NCI-H128 (cell line): ENCODE measurements at regions not wholly inside any gene's neighbourhood (a gene's known extent, or its start where the extent isn't known, plus 50 kb on each side); places are given as distances from the start of the nearest gene placed in this dataset.

Experiments
- DNase-seq: peaks from one replicate; lab custom pipeline; 2025; ENCODE audit not compliant: unreplicated experiment; lab: John Stamatoyannopoulos, UW

DNA sequence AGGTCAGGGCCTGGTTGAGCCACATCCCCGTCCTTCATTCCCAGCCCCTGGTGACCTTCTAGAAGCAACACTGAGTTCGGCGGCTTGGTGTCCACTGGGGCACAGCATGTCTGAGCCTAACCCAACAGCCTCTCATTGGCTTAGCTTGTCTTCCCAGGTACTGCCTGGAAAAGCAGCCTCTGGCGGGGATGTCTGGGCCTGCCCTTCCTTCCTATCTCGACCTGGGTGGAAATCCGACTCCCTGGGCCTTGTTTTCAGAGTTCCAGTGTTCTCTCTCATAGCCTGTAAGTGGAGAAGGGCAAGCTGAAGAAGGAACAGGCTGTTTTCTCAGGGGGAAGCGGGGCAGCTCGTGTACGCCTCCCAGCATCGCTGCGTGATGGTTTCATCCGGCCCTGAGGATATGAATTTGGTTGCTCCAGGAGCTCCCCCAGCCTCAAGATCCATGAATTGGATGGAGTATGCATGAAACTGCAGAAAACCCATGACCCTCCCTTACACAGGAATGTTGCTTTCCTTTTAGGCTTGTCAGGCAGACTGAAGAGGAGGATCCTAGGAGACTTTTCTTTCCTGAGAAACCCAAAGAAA is 116.5 kb upstream of the IRF2BP2 start:
- DNase-seq, result peak; percentile 89

DNA sequence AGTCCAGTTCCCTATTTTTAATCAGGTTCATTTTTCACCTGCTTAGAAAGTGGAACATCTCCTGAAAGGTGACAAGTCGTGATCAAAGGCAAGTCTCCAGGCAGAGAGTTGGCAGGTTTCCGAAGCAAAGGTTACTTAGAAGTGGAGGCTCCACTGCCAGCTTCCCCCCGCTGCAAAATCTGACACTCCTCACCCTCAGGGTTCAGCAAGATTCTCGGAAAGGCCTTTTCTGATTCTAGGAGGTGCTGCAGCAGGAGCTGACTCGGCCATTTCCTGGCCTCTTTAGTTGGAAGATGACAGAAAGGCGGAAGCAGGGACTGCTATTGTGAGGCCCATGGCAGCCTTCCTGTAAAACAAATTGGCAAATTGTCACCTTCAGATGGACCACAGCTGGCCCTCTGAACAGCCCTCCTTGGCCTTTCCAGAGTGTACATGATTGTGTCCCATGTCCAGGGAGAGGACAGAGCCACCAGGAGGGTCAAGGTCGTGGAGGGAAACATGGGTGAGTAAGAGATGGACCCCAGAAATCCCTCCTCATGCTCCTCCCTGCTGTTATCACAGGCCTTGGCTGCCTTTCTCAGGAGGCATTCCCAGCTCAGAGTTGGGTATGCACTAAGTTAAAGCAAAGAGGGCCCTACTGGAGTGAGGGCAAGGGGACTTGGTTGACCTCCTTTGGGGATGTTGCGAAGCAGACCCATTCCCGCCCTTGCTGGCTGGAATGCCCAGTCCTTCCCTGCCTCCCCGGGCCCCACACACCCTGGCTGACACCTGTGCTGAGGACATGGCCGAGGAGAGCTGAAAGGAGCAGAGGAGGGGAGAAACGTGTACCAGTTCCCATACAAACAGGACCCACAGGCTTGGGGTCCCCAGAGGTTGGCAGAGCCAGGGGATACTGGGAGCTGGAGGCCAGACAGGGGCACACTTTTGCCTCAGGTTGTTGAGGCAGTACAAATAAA is 115.5 kb upstream of the IRF2BP2 start:
- no peak for DNase-seq

DNA sequence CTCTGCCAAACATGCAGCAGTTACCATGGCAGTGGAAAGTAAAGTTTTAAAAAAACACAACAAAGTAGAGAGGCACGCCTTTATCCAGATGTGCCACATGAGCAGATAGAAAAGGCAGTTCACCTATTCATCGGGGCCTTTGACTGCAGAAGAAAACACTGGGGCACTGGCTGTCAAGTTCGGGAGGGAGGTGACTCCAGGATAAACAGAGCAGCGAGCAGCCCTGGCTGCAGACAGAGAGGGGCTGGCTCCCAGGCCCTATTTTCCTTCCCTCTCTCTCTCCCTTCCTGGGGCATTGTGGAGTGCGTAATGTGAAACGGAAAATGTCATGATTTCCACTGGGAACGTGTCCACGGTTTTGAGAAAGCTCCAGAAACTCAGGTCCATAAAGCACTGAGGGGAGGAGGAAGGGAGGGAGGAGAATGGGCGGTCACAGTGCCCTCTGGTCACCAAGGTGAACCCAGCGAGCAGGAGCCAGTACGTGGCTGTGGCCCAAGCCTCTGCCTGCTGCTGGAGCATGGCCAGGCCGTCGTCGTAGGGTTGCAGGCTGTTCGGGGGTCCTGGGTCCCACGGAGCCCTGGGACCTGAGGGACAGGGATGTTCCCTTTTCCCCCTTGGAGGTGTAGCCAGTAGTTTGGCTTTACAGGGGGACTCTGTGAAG is 114.7 kb upstream of the IRF2BP2 start:
- no peak for DNase-seq

DNA sequence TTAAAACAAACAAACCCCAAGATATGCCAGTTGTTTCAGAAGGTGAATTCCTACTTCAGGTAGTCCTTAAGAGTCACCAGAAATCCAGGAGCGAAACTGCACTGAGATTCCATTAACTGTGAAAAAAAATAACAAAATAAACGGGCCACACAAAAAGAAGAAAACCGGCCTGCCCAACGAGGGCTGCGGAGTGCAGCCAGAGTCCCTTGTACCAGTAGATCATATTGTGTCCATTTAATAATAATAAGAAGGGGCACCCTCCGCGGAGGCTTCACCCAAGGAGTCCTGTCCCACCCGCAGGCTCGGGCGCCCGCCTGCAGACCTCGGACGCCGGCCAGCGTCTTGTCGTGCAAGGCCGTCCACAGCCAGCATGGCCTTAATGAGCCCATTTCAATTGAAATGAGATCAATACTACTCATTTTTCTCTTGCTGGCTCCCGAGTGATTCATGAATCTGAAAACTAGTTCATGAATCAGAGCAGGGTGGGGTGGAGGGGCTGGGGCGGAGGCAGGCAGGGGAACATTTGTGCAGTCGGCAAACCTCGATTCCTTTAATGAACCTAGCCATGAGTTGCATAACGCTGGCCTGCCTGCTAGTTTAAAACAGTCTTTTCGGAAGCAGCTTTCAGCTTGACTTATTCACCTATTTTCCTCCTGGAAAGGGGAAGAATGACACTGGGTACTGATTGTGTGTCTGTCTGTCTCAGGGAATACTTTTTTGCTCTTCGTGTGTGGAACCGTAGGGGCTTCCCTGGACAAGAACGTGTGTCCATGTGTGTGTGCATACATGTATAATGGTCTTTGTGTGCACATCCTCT is 113.1 kb upstream of the IRF2BP2 start:
- DNase-seq, result no peak

DNA sequence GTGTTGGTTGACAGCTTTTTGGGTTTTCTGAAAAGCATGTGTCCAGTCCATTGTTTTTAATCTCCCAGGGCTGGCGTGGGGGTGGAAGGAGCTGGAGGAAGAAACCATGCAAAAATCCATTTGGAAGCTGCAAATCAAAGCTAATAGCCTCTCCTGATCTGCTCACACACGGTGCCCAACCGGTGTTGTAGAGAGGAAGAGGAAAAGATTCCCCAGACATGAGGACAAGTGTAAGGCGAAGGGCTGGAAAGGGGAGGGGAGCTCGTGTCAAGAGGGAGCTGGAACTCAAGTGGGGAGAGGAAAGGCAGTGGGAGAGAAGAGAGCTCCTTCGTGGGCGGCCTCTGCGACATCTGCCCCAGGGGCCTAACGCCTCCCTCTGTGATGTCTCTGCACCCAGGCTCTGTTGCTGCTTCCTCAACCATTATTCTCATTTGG is 112.3 kb upstream of the IRF2BP2 start:
- no peak for DNase-seq

DNA sequence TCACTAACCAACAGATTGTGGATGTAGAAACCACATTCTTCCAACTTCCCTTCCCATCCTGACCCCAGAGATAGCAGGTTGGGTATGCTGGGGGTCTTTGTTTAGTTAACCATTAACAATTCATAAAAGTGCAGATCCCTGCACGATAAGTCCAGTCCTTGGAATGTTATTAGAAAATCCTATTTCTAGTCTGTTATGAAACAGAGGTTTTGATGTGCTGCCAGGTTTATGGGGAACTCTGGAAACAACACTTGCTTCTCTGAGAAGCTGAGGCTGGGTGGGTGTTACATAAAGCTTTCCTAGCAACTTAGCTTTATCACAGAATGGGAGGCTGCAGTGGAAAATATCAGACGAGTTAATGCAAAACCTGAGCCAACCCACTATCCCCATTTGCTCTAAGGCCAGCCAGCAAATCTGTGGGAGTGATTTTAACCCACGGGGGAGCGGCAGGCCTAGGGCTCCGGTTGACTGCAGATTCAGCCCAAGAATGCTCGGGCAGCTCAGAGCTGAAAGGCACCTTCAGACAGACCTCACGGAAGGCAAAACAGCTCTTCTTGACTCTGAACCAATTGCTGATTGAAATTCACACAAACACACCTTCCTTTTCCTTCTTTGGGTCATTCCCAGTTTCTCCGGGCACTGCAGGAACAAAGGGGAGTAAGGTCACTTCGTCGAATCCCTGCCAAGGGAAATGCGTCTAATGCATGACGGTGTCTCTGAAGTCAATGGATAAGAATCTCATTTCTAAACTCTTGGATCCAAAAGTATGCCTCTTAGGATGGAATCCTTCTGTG is 111.7 kb upstream of the IRF2BP2 start:
- DNase-seq, result no peak

DNA sequence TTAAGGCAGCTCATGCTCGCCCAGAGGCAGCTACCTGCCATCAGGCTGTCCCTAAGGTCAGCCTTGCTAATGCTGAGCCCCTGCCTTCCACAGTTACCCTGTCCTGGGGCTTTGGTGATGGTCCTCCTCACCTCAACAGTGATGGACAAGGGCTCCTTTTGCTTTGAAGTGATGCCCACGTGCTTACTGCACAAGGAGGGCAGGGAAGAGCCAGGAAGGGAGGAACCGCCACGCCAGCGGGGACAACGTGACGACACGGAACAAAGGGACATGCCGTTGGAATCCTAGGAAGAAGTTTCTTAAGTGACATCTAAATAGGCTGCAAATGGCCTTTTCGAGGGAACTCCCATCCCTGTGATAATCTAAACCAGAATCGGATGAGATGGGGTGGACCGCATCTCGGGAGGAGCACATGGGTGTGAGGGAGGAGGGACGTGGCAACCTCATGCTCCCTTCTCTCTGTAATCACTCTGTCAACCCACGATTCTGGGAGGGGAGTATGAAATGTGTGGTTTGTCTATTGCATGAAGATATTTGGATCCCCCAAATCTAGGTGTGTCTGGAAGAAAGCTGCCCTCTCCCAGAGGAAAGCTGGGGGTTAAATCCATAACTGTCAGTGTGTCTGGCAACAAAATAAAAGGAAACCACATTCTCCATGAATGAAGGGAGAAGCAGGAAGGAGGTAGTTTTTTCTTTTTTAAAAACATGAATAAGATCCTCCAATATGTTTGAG is 110.9 kb upstream of the IRF2BP2 start:
- no peak for DNase-seq

DNA sequence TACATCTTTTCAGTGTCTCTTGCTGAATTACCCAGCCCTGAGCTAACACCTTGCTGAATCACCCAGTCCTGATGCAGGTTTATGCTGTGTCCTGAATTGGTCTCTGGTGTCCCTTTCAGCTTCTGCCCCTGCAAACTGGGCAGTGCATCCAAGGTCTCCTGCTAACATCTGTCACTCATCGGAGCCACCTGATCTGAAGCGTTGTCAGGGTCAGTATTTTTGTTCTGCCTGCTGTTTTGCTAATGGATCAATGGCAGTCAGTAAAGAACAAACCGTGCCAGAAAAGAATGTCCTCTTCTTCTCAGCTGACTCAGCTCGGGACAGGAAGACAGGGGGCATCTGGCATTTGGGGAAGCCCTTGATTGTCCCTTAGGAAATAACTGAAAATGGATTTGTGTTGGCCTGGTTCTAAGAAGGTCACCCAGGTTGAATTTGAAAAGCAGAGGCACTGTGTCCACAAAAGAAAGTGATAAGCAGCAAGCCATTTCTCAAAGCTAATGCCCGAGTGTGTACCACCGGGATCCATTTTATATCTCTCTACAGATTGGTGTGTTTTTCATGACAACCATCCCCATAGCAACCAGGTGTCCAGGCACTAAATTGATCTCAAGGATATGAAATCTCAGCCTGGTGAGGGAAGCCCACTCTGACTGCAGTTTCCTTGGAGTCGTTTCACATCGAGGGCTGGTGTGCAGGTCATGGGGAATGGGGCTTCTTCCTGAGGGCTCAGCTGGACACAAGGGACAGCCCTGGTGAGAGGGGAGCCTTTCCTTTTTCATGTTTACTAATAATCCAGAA is 109.7 kb upstream of the IRF2BP2 start:
- no peak for DNase-seq

DNA sequence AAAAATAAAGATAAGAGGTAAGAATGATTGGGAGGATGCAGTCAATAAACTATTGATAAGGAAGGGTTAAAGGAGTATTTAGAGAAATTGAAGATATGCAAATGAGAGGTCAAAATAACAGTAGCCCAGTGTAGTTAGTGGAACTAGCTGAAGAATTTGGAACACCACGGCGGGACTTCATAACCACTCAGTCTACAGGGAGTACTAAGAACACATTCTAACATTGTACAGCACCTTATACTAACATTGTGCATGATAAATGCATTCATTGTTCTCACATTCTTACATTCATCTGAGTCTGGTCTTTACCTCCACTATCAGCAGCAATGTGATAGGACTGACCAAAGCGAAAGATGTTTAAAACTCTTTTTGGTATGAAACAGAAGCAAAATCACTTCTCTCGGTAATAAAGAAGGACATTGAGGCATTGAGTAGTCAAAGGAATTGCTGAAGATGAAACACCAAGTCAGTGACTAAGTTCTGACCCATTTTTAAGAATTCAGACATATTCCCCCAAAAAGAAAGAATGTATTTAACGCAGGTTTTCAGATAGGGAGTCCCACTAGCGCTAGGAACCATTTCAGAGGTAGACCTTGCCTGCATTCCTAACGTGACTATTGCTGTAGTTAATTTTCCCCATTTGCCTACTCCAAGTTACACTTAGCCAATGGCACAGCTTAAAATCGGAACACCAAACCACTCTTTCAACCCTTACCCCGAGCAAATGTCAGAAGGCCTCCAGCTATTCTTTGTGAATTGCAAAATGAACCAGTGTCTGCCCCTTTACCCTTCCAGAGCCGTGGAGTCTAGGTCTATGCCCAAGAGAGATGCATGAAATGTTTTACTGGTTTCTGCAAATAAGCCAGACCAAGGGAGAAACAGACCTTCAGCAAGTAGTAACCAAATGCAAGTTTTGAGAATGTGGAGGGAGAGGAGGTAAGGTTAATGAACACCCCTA is 108.8 kb upstream of the IRF2BP2 start:
- no peak for DNase-seq

DNA sequence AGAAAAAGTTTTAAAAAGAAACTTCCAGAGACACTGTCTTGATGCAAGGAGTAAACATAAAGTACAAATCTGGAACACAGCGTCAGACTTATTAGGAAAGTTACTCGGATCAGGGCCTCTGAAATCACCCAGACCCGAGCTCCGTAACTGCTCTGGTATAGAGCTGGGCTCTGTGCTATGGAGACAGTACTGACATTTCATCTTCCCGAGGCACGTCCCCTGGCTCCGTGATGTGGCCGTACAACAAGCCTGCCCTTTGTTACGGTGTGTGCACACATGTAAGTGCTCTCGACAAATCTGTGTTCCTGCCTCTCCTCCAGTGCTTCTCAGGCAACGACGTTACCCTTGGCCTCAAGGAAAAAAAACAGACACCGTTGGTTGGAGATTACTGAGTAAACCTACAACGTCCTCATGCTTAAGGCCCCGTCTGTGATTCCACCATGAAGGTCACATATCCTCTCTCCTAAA is 107.0 kb upstream of the IRF2BP2 start:
- DNase-seq, result no peak

DNA sequence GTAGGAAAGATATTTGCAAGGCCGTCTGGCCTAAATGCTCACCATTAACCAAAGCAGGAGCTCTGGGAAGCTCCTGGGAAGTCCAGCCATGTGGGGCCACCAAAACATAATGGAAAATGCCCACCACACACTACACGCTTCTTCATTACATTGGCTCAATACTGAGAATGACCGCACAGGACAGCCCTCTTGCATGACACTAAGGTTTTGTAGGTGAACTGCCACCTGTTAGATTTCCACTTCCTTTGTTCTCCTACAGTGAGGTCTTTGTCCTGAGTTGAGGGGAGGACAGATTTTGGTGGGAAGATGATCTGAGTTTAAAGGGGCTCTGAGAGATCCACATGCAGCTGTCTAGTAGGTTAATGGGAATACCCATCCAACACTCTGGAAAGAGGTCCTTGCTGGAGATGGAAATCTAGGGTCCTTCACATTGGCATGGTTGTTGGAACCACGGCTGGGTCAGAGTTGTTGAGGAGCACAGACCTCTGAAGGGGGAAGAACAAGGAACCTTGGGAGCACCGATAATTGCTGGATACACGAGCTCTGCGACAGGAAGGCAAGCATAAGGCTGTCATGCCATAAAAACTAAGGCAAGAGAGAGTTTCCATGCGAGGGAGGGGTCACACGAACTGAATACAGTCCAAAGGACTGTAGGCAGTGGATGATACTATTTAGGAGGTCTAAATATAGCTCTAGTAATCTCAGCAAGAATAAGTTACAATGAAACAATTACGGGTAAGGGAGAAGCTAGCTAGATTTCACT is 105.5 kb upstream of the IRF2BP2 start:
- DNase-seq, result no peak

DNA sequence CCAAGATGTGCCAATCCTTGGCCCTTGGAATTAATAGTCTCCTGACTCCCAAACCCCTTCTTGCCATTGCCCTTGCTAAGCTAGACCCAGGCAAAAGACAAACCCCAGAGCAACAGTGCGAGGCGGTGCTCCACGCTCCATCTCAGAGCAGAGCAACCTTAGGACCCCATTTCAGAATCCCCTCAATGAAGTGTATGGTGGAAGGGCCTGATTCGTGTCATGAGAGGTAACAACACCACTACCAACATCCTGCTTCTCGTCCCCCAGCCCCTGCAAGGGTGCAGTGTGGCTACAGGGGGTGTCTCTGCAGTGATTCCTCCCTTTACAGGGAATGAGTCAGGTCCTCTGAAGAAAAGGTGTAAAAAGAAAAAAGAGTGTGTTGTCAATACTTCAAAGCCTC is 103.9 kb upstream of the IRF2BP2 start:
- no peak for DNase-seq

DNA sequence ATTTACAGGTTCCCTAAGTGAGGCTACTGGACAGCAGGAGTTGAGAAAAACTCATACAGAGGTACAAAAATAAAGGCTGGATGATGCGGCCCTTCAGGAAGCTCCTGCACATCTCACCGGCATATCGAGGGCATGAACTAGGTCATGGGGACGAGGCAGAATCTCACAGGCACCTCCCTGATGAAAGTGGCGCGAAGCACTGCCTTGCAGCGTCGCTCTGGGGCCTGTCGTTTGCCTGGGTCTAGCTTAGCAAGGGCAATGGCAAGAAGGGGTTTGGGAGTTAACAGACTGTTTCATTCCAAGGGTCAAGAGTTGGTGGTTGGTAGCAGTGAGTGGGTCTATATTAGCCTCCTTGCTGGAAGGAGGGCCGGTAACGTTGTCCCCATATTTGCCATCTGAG is 103.5 kb upstream of the IRF2BP2 start:
- no peak for DNase-seq

DNA sequence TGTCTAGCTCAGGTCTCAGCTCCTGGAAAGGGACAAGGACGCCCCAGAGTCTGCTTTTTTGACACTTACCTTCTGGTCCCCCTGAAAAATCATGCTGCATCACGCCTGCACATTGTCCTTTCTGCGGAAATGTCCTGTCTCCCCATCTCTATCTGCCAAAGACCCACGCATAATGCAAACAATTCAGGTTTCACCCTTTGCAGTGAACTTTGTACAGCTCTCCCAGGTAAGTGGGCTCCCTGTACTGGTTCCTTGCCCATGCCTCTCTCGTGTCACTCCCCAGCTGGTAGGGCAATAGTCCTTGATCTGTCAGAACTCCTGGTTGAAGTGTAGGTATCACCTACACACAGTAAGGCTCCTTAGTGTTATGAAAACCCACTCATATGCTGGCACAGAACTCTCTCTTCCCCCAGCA is 102.9 kb upstream of the IRF2BP2 start:
- no peak for DNase-seq

DNA sequence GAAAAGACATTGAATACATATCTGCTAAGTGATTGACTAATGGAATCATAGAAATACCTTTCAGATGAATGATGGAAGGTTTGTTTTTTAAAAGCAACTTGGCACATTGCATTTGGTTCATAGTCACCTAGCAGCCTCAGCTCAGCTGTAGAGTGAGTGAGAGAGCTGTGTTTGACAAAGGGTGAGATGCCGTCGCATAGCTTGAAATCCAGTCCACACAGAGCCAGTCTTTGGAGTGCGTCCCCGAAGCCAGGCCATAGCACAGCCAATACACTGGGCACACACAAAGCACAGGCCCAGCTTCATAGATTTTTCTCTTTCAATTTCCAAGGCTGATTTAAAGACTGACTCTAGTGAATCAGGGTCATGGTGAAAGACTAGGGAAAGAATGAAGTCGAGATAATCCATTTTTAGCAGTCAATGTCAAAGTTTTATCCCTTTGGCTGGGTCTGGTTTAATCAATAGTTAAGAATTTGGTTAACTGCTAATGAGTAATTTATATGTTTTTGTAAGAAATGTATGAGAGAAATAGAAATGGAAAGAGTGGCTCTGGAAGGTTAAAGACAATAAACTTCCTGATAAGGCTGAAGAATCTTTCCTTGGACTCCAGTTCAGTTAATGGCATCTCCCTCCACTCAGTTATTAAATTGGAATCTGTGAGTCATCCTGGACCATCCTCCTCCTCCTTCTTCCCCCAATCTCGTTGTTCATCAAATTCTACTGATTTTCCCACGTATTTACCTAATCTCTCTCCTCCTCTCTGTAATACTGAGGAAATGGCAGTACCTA is 101.2 kb upstream of the IRF2BP2 start:
- DNase-seq, result no peak

DNA sequence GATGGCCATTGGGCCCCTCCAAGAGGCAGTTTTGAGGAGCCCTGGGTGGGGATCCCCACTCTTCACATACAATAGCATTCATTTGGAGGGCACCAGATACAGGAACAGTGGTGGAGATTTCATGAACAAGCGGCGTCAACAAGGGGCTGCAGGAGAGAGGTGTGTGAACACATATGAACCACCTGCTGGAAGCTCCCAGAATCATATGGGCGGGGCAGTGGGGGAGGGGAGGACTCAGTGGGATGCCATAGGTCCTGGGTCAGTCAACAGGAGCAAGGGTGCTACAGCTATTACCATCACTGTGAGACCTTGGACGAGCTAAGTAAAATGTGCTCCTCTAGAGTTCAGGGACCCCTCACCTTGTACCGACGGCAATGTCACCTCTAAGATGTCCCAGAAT is 100.4 kb upstream of the IRF2BP2 start:
- DNase-seq, result no peak
